Progenitor cell of endocrine pancreas (in vitro differentiated cells): ENCODE measurements at regions not wholly inside any gene's neighbourhood (a gene's known extent, or its start where the extent isn't known, plus 50 kb on each side); places are given as distances from the start of the nearest gene placed in this dataset.

Source experiments
- DNase-seq: peaks from one replicate; pipeline ENCODE4 v3.0.0; 2021; ENCODE audit warnings: low spot score; ENCODE audit not compliant: unreplicated experiment
- H3K27ac Mint-ChIP-seq: 2 replicates; pipeline ENCODE4 v1.8.0; 2021; ENCODE audit warnings: mild to moderate bottlenecking, moderate library complexity, mixed read lengths
- H3K27me3 Mint-ChIP-seq: 2 replicates; pipeline ENCODE4 v1.8.0; 2021; ENCODE audit warnings: mixed read lengths
- H3K36me3 Mint-ChIP-seq: 2 replicates; pipeline ENCODE4 v1.8.0; 2022; ENCODE audit warnings: mixed read lengths; ENCODE audit not compliant: insufficient read depth
- H3K4me1 Mint-ChIP-seq: 2 replicates; pipeline ENCODE4 v1.8.0; 2021; ENCODE audit warnings: low read depth, mixed read lengths
- H3K4me3 Mint-ChIP-seq: 2 replicates; pipeline ENCODE4 v1.8.0; 2021; ENCODE audit warnings: low read depth, mild to moderate bottlenecking, moderate library complexity, mixed read lengths
- H3K9me3 Mint-ChIP-seq: 2 replicates; pipeline ENCODE4 v1.8.0; 2021; ENCODE audit warnings: low read depth, mixed read lengths
- TF ChIP-seq, protein P1 (sequence below): fragments of 200-600 bp; sonication (generic); IDR thresholded peaks from one replicate; pipeline ENCODE4 v1.5.0; 2021; ENCODE audit warnings: antibody characterized with exemption, mild to moderate bottlenecking; ENCODE audit not compliant: unreplicated experiment

DNA sequence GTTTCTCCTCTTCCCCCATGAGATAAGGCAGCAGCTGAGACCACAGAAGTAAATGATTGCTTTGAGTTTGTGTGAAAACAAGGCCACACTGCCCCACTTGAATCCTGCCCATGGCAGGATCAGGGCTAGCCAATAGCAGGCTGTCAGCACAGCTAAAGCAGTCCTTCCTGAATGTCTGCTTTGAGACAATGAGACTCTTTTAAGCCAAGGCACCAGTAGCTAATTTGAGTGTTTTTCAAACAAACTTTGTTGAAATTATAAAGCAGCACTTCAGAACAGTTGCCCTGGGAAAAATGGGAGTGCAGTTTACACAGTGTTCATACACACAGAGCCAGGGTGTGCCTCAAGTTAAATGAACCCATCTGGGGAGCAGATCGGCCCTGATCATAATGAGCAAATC, 103.5 kb upstream of the OR5AK2 start:
- Mint-ChIP-seq H3K36me3 (peaks cover 1% of the 10 kb centered on the region), H3K27ac (peak overlapping the region; percentile 96), H3K4me1 (peaks cover 50% of the 10 kb centered on the region), H3K4me3 (peak overlapping the region; percentile 50), H3K27me3 (no peaks in the 10 kb centered on the region), H3K9me3 (no peaks in the 10 kb centered on the region)
- DNase-seq = peak; percentile 16
- TF ChIP-seq, protein P1, sequence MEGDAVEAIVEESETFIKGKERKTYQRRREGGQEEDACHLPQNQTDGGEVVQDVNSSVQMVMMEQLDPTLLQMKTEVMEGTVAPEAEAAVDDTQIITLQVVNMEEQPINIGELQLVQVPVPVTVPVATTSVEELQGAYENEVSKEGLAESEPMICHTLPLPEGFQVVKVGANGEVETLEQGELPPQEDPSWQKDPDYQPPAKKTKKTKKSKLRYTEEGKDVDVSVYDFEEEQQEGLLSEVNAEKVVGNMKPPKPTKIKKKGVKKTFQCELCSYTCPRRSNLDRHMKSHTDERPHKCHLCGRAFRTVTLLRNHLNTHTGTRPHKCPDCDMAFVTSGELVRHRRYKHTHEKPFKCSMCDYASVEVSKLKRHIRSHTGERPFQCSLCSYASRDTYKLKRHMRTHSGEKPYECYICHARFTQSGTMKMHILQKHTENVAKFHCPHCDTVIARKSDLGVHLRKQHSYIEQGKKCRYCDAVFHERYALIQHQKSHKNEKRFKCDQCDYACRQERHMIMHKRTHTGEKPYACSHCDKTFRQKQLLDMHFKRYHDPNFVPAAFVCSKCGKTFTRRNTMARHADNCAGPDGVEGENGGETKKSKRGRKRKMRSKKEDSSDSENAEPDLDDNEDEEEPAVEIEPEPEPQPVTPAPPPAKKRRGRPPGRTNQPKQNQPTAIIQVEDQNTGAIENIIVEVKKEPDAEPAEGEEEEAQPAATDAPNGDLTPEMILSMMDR = no peak

DNA sequence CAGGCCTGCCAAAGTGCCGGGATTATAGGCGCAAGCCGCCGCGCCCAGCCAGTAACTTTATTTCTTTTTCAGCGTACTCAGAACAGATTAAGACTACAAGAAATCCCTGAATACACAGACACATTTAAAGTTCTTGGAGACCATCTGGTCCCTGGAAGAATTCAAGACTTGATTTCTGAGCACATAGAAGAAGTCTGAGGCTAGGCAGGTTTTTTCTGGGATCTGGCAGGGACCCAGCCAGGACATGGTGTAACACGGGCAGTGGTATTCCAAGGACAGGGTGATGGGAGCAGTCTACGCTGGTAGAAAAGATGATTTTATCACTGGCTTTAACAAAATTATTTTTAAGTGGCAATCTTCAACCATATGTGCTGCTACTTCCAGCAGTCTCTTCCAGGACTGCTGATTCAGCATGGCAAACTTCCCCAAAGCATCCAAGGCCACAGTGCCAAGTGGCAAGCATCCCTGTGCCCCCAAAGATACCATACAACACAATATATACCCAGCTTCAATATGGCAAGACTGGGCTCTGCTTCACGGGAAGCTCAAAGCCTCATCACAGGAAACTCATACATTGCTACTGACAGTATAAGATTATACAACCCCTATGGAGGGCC, 105.2 kb upstream of the OR5AK2 start:
- H3K4me3 Mint-ChIP-seq = no peak overlapping the region
- TF ChIP-seq, protein P1 = no peak
- H3K27me3 Mint-ChIP-seq = no peaks in the 10 kb centered on the region
- peaks cover 1% of the 10 kb centered on the region for H3K36me3 Mint-ChIP-seq
- peaks cover 47% of the 10 kb centered on the region for H3K4me1 Mint-ChIP-seq
- DNase-seq = no peak
- no peaks in the 10 kb centered on the region for H3K9me3 Mint-ChIP-seq
- H3K27ac Mint-ChIP-seq = peak overlapping the region; percentile 79

DNA sequence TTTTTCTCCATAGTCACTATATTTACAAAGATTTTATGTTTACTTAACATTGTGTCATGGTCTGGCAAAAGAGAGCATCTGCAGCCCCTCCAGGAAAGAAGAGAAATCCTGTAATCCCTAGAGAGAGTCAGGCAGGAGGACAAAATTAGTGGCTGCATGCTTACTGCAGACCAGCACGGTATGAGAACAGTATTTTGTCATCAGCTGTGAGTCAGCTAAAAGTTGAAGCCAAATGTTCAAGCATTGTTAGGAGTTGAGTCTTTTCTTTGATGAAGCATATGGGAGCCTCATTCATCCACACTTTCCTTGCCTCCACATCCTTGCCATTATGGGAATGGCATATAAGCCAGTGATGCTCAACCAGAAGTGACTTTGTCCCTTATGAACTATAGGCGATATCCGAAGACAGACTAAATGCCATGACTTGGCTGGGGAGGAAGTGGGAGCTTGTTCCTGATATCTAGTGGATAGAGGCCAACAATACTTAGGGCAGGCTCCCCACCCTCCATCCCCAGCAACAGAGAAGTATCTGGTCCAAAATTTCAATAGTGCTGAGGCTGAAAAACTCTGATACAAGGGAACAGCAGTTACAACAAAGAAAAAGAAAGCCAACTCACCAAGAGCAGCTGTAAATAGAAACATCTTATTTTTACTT, 112.0 kb upstream of the OR5AK2 start:
- H3K36me3 Mint-ChIP-seq = peaks cover 1% of the 10 kb centered on the region
- no peaks in the 10 kb centered on the region for H3K27me3 Mint-ChIP-seq
- H3K27ac Mint-ChIP-seq = no peak overlapping the region
- H3K4me3 Mint-ChIP-seq = no peak overlapping the region
- peaks cover 5% of the 10 kb centered on the region for H3K4me1 Mint-ChIP-seq
- H3K9me3 Mint-ChIP-seq = peaks cover 11% of the 10 kb centered on the region
- DNase-seq = no peak
- TF ChIP-seq, protein P1 = no peak

DNA sequence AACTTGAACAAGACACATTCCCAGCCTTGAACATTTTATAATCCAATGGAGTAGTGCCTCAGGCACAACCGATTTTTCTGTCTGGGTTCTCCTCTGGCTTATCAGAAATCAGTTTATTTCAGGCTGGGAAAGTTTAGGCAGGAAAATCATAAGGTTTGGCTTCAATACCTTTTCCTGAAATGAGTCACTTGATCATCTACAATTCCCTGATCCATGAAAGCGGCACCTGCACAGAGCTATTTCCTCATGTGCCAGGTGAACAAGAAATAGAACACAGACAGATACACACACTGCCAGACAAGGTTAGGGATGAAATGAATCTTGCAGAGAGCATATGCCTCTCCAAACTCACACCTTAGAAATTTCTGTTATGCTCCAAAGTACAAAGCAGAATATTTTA, 106.7 kb upstream of the OR9G4 start:
- Mint-ChIP-seq H3K27ac (no peak overlapping the region), H3K36me3 (no peaks in the 10 kb centered on the region), H3K9me3 (peaks cover 16% of the 10 kb centered on the region), H3K4me3 (no peak overlapping the region), H3K4me1 (no peaks in the 10 kb centered on the region), H3K27me3 (no peaks in the 10 kb centered on the region)
- TF ChIP-seq, protein P1 = no peak
- DNase-seq = no peak

DNA sequence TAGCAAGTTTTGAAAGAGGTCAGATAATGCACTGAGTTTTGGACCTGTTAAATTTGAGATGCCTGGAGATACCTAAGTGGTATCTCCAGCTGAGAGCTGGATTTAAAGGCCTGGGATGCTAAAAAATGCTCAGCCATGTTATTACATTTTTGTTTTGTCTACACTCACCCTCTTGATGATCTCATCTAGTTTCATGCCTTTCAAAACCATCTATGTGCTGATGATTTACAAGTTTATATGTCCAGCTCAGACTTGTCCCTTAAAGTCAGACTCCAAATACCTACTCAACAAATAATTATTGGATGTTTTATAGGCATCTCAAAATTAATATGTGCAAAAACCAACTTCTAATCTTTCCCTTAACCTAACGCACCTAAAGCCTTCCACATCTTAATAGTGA, 103.6 kb upstream of the OR9G4 start:
- Mint-ChIP-seq H3K36me3 (no peaks in the 10 kb centered on the region), H3K4me1 (peaks cover 3% of the 10 kb centered on the region), H3K9me3 (peaks cover 16% of the 10 kb centered on the region), H3K4me3 (no peak overlapping the region), H3K27ac (no peak overlapping the region), H3K27me3 (peaks cover 4% of the 10 kb centered on the region)
- DNase-seq = no peak
- TF ChIP-seq, protein P1 = no peak
